HL-60/S4 (cell line): ENCODE measurements at regions not wholly inside any gene's neighbourhood (a gene's known extent, or its start where the extent isn't known, plus 50 kb on each side); places are given as distances from the start of the nearest gene placed in this dataset.

Source experiments
- in situ Hi-C: fragments of 300-500 bp; cut with MboI; formaldehyde crosslinking; loops from 2 replicates; pipeline ENCODE4 v1.14.3; 2022; ENCODE audit warnings: low sequenced_read_pairs

DNA sequence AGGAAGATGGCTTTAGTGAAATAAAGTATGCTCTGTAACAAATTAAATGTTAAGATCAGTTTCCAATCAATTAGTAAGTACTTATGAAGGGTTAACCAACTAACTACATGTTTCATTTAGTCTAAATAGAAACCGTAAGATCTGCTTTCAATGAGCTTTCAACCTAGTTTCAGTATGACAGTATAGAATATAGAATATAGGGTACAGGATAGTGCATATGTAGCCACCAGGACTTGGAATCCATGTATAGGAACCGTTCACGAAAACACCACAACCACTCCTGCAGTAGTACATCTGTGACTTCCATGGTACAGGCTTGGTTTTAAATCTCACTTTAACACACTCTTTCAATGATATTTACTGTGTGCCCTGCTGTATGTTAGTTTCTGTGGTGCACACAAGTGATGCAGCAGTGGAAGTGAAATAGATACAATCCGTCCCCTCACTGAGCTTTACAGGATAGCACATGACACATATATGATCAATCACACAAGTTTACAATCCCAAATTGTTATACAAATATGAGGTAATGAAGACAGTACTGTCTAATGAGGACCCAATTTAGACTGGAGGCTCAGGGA lies 479.7 kb upstream of the MARCKS start:
- in situ Hi-C loops = no loop called here

DNA sequence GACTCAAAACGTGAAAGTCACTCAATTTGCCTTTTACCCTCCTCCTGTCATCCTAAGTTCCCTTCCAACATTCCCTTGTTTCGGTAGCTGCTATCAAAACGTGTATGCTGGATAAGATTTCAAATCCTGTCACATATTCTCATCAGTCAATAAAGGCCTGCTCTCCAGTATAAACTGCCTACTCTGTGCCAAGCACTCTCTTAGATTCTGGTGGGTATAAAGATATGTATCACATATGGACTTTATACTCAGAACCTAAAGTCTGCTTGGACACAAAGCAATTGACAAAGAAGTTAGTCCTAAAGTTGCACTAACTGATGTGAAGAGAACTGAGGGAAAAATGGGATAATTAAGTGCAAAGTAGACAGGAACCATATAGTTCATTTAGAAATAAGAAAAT lies 476.6 kb upstream of the MARCKS start:
- in situ Hi-C loops = no loop called here

DNA sequence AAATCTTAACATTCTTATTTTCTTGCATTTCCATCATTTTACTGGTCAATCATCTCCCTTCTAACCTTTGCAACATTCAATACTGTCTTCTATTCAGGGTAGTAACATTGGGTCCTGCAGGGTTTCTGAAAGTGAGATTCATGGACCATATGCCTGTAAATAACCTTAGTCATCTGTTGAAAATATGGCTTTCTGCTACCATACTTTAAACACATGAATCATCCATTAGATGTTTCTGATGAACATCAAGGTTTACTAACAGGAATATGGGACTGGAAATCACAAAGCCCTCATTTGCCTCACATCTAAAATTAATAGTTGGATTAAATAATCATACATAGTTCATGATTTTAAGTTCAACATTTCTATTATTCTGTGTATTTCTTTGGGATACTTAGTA lies 475.9 kb upstream of the MARCKS start:
- in situ Hi-C loops = no loop called here

DNA sequence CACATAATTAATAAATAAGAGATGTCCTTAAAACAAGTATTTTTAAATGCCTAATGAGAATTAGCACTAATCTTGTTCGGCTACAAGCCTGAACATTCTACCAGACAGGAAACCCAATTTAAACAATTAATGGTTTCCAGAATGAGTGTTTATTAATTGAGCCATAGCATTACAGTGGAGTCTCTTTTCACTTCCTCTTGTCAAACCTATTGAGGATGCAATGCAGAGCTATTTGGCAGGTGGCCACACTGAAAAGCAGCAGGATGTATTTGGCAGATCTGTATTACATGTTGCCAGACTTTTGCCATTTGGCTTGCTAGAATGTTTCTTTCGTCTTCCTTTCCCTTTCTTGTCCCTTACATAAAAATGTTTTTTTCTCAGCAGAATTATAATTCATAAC lies 475.2 kb upstream of the MARCKS start:
- in situ Hi-C loops = no loop called here

DNA sequence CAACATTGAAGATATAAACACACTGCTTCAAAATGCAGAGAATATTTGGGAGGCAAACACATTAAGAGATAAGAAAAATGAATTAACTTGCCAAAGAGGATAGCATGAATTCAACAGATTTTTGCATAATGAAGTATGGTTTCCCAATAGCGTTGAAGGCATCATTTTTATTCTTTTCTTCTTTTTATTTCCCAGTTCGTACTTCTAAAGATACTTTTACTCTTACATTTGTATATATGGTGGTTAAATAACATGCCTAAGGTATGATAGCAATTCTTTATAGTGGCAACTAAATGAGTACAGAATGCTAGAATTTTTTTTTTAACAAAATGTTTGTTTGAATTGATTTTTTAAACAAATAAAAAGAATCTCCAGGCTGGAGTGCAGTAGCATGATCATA lies 473.4 kb upstream of the MARCKS start:
- in situ Hi-C loops = no loop called here

DNA sequence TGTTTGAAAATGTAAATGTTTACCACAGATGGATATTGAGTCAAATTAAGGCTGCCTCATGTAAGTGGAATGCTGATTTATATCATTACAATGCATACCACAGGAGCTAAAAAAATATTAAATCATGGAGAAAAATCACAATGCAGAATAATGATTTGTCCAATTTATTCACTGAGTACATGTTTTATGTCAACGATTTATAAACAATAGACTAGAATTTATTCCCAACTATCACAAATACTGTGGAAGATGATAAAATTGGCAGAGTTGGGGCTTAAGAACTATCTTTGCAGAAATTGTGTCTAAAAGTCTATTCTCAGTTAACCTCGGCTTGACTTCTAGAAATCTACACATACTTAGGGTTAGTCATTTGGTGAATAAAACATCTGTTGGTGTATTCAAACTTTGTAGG lies 472.1 kb upstream of the MARCKS start:
- in situ Hi-C loops = no loop called here

DNA sequence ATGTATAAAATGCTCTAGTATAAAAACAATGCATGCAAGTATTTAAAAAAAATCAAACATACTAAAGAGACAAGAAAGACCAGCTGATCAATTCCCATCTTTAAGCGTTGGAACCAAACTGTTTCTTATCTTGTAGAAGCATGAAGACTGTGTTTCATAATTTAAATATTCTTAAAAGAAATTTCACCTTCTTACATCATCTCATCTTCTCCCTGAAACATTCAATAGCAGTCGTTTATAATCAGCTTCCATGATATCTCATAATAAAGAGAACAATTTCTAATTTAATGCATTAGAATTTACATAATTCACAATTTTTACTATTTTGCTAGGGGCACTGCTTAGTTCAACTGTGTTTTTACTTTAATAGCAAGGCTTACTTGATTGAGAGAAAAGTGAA lies 468.1 kb upstream of the MARCKS start:
- in situ Hi-C loops = no loop called here

DNA sequence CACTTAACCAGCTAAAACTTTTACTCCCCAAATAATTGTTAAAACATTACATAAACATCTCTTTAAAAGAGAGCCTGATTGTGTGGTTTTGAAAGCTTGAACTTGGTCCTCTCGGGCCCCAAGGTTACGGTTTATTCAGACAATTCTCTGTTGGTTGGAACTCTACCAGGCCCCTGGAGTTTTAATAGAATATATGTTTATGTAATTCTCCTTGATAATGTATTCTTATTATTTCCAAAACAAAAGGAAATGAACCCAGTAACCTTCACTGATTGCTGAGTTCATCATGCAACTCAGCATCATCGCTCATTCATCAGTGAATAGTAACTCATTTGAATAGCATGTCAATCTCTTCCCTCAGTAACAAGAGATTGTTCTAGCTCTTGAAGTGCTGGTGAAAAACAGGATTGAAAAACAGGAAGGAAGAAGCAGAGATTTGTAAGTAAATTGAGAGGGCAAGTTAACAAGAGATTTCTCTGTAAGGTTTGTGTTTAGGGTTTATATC lies 464.5 kb upstream of the MARCKS start:
- in situ Hi-C loops = no loop called here

DNA sequence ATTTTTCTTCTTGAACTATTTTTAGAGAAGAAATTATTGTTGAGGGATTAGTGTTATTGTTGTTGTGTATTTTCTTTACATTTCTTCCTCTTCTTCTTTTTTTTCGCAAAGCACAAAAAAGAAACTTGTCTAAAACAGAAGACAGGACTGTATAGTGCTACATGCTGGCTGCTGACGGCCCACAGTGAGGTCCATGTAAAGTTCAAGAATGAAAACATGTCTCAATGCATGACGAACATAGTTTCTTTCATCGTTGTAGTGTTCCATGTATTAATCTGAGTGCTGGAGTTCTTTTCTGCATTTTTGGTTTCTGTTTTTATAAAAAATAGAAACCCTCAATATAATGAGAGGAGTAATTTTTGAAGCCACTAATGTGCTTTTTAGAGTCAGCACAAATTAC lies 462.9 kb upstream of the MARCKS start:
- in situ Hi-C loops = no loop called here

DNA sequence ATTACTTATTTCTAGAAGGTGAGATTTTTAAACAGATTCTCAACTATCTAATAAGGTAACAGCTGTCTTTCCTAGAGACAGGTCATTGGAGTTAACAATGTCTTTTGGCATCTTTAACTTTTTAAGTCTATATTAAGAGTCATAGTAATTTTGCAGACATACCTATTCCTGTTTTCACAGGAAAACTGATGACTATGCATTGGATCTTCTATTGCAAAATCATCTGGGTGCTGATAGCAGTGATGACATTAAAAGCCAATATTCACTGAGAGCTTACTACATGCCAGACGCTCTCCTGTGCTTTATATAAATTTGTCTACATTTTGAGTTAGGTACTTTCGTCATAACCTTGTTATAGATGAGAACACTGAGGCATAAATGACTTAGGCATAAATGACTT lies 462.4 kb upstream of the MARCKS start:
- in situ Hi-C loops = no loop called here

DNA sequence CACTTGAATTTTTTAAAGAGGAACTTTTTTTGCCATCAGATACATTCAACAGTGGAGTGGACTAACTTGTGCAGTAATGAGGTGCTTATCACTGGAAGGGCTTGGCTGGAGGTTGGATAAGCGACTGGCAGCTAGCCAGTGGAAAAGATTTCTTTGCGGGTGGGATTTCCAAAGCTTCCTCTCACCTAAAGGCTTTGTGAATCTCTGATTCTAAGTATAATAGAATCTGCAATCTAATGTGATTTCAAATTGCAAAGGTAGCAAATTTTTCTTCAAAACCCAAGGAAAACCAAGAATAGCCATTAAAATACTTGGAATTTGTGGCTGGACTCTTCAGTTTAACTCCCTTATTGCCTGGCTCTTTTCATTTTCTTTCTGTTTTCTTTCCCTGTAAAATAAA lies 460.4 kb upstream of the MARCKS start:
- in situ Hi-C loops = no loop called here

DNA sequence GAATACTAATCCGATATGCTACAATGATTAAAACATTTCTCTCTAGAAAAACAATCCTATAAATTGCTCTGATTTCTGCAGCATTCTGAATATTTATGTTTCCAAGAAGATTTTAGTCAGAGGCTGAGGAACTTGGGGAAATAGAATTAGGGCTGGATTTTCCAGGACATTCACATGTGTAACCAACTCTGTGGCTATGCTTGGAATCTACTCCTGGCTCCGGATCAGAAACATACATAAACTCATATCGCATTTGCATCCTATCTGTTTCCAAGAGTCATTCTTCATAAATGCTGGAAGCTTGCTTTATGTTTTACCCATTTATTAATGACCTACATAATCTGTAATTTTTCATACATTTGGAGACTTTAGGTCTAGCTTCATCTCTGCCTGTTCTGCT lies 459.9 kb upstream of the MARCKS start:
- in situ Hi-C loops = no loop called here

DNA sequence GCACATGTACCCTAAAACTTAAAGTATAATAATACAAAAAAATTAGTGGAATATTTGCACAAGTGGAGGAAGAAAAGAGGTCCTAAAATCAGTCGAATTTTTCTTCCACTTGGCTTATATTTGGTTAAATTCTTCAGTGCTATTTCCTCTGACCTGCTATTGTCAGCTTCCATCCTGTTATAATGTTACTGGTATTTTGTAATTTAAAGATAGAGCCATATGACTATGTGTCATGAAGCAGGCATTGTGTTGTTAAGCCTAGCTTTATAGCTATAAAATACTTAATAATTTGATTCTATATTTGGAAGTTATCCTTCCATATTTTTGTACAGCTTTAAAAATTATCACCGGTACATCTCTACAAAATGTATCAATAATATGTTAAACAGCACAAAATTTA lies 455.9 kb upstream of the MARCKS start:
- in situ Hi-C loops = no loop called here

DNA sequence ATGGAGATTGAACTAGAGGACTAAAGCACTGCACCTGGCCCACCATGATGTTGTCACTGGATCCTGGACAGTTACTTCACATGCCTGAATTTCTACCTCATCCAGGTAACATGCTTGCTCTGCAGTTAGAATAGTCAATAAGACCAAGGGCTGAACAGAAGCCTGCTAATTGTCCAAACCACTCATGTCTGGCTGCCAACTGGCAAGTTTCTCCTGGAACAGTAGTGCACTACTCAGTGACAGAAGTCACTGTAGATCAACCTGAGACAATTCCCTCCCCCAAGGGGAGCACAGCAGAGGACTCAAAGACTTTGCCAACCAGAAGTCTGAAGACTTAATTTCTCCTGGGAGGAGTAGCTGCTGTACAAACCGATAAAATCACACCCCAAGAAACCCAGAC lies 454.6 kb upstream of the MARCKS start:
- in situ Hi-C loops = no loop called here

DNA sequence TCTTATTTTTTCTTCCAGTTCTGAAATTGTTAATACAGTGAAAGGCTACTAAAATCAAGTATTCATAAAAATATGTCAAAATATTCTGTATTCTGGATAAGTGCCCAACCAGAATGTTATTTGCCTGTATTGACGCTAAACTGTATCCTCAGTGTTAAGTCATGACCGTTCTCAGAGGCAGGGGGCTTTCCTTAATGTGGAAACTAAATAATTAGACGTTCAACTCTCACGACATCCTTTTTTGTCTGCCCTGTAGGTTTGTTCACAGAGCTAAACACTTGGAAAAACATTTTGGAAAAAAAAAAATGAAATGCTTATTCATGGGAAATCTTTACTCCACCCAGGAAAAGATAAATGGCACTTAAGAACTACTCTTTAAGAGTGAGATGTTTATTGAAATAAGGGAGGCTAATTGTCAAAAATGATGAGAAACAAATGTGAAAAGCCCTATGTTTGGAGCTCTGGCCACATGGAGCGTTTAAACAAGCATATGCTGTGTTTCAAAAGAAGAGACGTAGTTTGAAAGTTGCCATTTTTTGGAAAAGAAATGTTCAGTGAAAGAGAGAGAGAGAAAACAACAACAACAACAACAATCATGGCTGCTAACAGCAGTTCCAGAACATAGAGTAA lies 453.1 kb upstream of the MARCKS start:
- in situ Hi-C loops = no loop called here

DNA sequence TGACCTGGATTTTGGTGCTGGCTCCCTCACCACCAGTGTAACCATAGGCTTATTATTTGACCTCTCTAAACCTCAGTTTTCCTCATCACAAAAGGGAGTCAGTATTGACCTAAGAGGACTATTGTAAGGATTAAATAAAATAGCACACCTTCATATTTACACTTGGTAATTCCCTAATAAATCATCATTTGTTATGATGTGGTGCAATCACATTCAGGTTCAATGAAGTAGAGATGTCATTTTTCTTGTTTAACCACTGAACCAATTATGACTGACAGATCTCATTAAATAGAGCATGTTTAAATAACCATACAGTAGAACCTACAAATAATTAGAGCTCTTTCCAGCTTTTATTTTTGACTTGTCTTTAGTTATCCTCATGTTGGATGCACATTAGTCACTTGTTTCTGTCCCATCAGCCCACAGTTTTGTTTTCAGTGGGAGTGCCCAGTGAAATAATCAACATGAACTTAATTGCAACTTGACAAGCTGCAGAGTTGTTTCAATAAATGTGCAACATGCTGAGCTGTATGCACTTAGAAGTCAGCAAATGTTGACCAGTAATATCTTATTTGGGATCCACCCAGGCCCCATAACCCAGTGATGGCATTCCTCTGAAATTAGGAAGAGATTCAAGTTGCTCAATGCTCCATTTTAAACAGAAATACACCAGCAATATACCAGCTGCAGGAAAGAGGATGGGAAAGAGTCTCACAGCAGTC lies 451.7 kb upstream of the MARCKS start:
- in situ Hi-C loops = no loop called here

DNA sequence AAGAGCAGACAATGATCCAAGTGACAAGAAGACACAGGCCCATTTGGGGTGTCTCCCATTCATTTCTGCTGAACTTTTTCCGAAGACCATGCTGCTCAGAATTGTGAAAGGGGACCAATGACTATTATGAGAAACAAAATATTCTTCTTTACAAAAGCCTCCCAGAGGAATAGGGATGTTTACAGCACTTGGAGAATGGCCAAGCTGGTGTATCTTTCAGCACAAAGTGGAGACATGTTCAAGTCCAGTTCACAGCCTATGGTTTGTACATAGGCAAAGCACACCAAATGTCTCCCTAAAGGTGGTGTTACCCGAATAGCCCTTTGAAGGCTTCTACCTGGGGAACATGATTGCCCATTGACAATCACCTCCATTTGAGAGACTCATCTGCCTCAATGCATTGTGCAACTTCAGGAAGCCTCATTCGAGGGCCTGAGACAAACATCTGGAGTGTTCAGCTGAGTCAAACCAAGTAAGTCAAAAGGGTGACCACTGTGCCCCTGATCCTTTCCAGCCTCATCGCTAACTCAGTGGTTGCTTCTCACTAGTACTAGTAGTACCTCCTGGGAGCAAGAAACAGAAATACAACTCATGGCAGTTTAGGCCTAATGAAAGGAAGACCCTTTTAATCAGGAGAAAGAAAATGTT lies 451.0 kb upstream of the MARCKS start:
- in situ Hi-C loops = no loop called here

DNA sequence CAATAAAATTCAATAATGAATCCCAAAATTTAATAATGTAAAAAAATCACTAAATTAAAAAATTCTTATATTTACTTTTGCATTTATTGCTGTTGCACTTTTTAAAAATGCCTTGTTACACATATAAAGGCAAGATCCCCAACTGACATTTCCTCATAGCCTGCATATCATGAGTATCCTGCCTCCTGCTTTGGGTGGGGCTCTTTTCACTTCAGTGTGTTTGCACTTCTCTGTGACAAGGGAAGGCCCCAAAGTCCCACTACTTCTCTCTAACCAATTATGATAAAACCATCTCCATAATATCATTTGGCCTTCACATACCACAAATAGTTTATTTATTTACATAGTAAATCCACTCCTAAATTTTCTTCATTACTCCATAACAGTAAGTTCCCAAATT lies 446.1 kb upstream of the MARCKS start:
- in situ Hi-C loops = no loop called here

DNA sequence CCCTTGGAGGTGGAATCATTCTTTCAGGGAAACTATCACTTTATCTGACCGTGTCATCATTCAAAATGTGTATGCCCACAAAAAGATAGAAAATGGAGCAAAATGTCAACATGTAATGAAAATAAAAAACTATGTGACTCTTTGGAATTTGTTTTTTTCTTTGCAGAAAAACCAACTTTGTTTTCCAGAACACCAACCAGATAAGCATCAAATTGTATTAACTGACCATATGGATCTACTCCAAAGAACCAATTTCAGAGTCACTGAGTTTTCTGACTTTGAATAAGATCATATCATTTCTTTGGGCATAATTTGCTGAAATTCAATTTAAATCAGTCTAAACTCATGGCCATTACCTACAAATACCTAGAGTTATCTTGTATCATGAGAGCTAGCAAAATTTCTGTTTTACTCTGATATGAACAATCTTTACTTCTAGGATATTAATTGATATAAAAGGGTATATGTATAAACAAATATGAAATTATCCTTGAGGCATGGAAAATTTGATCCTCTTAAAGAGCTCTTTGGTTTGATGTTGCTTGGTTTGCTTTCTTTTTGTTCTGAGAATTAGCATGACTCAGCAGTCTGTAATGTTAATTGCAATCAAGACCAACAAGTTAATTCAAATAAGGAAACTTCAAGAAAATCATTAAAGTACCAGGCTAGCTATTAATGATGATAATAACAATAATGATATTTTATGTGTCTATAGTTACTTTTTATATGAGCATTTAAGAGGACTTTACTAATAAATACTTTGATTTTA lies 444.4 kb upstream of the MARCKS start:
- in situ Hi-C loops = no loop called here

DNA sequence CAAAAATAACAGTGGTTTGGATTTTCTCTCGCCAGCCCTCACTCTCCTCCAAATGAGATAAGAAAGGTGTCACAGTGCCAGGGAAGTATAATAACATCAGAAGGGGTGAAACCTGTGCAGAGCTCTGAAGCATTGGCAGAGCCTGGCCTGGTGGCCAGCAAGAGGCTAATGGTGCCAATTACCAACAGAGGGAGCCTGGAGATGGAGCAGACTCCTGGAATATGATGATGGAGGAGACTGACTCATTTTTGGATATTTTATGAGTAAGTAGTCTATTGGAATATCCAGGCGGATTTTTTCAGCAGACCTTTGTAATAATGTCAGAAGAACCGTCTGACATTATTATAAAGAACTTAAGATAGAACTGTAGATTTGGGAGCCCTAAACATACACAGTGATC lies 442.6 kb upstream of the MARCKS start:
- in situ Hi-C loops = no loop called here

DNA sequence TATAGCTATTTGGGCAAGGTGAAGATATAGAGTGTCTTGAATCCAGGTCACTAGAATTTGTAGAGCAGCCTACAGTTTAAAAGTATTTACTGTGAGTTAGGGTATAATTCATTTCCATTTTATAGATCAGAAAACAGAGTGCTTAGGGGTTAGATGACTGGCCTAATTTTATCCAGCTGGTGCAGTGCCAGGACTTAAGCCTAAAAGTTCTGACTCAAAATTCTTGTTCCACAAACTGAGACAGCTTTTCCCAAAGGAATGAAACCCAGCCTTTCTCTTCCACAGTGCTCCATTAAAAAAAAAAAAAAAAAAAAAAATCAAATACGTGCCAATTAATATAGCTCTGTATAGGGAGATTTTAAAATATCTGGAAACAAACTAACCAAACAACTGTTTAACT lies 441.0 kb upstream of the MARCKS start:
- in situ Hi-C loops = no loop called here
